ENCODE measurements at regions not wholly inside any gene's neighbourhood (a gene's known extent, or its start where the extent isn't known, plus 50 kb on each side); places are given as distances from the start of the nearest gene placed in this dataset.

DNA sequence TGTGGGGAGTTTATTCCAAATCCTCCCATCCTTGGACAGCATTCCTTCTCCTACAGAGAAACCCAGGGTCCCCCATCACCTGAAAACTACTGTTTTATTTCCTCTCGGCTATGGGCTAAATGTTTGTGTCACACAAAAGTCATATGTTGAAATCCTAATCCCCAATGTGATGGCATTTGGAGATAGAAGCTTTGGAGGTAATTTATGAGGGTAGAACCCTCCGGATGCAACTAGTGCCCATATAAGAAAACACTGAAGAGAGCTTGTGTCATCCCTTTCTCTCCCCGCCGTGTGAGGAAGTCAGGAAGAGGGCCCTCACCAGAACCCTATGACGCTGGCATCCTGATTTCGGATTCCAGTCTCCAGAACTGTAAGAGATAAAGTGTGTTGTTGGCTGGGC is 127.8 kb upstream of the NOCT start:
- TF ChIP-seq POLR2A (IDR thresholded peaks at IDR 0.05; ENCODE audit: extremely low read depth, insufficient read length) (no peak), MAX (IDR thresholded peaks at IDR 0.05; ENCODE audit: low read depth, low read length) (no peak)
- TF ChIP-seq, protein P1, sequence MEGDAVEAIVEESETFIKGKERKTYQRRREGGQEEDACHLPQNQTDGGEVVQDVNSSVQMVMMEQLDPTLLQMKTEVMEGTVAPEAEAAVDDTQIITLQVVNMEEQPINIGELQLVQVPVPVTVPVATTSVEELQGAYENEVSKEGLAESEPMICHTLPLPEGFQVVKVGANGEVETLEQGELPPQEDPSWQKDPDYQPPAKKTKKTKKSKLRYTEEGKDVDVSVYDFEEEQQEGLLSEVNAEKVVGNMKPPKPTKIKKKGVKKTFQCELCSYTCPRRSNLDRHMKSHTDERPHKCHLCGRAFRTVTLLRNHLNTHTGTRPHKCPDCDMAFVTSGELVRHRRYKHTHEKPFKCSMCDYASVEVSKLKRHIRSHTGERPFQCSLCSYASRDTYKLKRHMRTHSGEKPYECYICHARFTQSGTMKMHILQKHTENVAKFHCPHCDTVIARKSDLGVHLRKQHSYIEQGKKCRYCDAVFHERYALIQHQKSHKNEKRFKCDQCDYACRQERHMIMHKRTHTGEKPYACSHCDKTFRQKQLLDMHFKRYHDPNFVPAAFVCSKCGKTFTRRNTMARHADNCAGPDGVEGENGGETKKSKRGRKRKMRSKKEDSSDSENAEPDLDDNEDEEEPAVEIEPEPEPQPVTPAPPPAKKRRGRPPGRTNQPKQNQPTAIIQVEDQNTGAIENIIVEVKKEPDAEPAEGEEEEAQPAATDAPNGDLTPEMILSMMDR (IDR thresholded peaks at IDR 0.05; ENCODE audit: low read depth, low read length), result no peak
